NCI-H1417 treated with DMSO at 0.1 percent for 48 hours (cell line): ENCODE measurements at regions not wholly inside any gene's neighbourhood (a gene's known extent, or its start where the extent isn't known, plus 50 kb on each side); places are given as distances from the start of the nearest gene placed in this dataset.

Source experiments
- DNase-seq: peaks from one replicate; lab custom pipeline; 2025; lab: John Stamatoyannopoulos, UW

DNA sequence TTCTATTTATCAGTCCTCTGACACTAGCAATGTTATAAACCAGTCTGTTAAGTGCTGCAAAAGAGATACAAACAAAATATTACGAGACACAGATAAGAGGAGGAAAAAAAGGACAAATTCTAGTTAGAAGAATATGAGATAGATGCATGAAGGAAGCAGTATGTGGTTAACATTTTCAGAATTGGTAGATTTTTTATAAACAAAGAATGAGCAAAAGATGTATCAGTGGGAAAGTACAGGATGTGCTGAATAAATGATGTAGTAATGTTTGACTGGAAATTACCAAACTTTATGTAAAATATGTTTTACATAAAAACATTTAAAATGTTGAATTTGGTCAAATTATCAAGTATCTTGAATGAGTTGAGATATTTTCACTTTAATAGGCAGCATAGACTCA, 574.2 kb downstream of the NUF2 start:
- DNase-seq, result no peak

- DNase-seq, result no peak
Observed at GRCh38 chr1:163897412-163898155, 575.8 kb downstream of the NUF2 start.

DNA sequence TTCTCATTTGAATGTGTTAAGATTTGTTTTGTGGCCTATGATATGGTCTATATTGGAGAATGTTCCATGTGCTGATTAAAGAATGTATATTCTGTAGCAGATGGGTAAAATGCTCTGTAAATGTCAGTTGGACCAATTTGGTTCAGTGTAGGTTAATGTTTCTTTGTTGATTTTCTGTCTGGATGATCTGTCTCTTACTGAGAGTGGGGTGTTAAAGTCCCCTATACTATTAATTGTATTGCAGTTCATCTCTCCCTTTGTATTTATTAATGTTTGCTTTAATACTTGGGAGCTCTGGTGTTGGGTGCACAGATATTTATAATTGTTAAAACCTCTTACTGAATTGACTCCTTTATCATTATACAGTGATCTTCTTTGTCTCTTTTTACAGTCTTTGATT, 584.5 kb downstream of the NUF2 start:
- no peak for DNase-seq

- no peak for DNase-seq
Observed at GRCh38 chr1:163912170-163912884, 590.6 kb downstream of the NUF2 start.

DNA sequence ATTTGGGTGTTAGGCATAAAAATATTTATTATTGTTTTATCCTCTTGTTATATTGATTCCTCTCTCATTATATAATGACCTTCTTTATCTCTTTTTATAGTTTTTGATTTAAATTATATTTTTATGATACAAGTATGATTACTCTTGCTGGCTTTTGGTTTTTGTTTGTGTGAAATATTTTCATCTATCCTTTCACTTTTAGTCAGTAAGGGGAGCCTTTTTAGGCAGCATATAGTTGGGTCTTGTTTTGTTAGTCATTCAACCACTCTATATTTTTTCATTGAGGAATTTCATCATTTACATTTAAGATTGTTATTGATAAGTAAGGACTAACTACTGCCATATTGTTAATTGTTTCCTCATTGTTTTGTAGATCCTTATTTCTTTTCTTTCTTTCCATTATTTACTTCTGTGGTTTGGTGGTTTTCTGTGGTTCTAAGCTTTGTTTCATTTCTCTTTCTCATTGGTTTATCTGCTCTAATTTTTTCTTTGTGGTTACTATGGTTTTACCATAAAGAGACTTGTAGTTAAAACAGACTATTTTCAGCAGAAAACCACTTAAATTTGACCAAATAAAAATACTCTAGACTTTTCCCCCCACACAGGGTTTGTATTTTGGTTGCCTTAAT, 593.1 kb downstream of the NUF2 start:
- DNase-seq, result no peak

GRCh38 chr1:163922743-163923201, 601.0 kb downstream of the NUF2 start:
- DNase-seq, result no peak

DNA sequence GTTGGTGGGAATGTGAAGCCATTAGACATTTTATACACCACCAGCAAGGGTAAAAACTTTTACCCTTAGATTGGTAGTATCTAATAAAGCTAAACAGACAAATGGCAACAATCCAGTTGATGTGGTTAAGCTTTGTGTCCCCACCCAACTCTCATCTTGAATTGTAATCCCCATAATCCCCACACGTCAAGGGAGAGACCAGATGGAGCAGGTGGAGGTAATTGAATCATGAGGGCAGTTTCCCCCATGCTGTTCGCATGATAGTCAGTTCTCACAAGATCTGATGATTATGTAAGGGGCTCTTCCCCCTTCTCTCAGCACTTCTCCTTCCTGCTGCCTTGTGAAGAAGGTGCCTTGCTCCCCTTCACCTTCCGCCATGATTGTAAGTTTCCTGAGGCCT, 602.3 kb downstream of the NUF2 start:
- DNase-seq, result no peak

DNA sequence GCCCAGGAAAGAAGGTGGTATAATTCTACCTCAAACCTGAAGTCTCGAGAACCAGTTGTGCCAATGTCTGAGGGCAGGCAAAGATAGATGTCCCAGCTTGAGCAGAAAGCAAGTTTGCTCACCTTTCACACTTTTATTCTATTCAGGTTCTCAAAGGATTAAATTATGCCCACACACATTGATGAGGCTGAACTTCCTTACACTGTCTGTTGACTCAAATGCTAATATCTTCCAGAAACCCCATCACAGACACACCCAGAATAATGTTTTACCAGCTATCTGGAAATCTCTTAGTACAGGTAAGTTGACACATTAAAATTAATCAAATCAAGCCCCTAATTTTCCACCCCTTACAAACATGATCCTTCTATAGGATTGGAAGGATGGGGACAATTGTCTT, 605.7 kb downstream of the NUF2 start:
- DNase-seq, result no peak

- DNase-seq, result peak; percentile 6
Observed at GRCh38 chr1:163928069-163928468, 606.3 kb downstream of the NUF2 start.

GRCh38 chr1:163928651-163929050, 606.9 kb downstream of the NUF2 start:
- DNase-seq, result no peak

DNA sequence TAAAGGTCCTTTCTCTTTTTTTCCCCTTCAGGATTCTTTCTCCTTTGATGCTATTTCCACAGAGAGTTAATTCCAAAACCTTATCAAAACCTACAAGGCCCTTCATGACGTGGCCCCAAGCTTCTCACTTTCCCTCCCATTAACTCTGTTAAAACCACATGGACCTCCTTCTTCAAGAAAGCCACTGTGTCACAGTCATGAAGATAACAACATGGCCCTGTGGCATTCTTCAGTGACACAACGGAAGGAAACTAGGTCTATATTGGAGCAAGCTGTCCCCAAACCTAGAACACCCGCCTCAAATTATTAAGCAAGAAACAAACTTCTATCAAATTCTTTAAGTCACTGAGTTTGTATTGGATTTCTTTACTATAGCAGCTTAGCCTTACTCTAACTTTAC, 611.1 kb downstream of the NUF2 start:
- DNase-seq, result no peak

DNA sequence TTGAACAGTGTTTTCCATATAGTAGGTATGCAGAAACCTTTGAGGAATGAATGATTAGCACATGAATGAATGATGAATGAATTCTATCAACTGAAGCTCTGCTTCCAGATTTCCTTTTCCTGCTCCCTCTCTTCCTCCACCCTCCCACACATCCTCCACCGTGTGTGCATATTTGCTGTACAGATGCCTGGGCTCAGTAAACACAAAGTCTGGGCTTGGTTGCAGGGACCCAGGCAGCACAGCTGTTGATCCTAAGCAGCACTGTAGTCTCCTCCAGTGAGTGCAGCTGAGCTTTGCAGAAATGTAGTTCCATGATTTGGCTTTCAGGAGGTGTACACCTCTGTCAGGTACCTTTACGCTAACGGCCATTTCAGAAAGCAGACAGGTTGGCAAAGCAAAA, 611.7 kb downstream of the NUF2 start:
- DNase-seq, result no peak

- no peak for DNase-seq
Observed at GRCh38 chr1:163935738-163936374, 614.1 kb downstream of the NUF2 start.

GRCh38 chr1:163959622-163960021, 599.4 kb upstream of the PBX1 start:
- DNase-seq, result no peak

DNA sequence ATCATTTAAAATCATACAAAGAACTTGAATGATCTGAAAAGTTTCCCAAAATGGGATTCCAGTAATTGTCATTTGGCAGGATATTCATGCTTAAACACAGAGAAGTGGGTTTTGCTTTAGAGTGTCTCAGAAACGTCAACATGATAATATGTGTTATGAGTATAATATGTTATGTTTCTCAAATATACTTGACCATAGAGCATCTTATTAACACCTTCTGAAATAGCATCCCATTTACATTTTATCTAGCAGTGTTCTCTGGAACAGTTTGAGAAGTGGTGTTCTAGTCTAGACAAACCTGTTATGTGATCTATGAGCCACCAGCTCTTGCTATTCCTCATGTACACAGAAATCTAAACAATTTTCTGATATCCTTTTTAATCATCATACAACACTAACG, 588.8 kb upstream of the PBX1 start:
- DNase-seq, result no peak

- no peak for DNase-seq
Observed at GRCh38 chr1:163970699-163971098, 588.3 kb upstream of the PBX1 start.

DNA sequence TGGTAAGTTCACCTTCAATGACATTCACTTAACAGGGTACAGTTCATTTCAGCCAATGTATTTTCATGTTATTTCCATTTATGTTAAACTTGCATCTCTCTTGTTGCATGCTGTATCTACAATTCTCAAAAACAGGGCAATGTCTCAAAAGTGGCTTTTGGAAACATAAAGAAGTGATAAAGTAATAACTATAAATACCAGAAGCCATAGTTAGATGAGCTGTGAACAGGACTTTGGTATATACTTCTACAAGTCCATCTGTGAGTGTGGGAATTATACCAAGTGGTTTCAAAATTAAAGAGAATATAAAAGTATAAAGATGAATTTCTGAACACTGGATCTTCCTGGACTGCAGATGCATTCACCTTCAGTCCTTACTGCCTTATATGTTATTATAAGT, 585.4 kb upstream of the PBX1 start:
- DNase-seq, result no peak

DNA sequence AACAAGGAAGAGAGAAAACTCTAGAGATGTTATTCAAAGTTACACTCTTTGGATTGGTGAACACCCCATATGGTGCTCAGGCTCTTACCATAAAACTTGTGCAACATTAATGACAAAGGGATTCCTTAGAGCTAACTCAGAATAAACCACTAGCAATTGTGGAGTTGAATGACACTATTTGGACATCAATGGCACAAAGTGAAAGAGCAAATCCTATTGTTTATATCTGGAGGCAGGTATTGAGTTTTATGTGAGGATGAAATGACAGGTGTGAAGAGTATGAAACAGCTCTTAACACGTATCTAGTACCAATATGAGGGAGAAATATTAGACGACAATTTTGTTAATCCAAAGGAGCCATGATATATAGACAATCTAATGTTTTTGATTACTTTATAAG, 584.9 kb upstream of the PBX1 start:
- no peak for DNase-seq

DNA sequence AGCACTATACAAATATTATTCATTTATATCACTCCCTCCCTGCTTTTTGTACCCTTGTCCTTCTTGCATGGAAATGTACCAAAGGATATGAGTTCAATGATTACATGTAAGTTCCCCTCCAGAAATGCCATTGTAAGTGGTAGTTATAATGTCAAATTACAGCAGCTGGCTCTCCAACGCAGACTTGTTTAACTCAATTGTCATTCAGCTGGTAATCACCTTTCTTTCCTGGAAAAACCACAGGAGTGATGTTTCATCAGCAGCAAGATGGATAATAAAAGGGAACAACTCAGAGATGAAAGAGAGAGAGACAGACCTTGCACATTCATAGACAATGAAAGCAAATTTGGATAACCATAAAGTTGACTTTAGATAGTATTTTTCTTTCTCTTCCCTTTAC, 578.6 kb upstream of the PBX1 start:
- peak; percentile 52 for DNase-seq

- DNase-seq, result no peak
Observed at GRCh38 chr1:163981500-163982030, 577.4 kb upstream of the PBX1 start.

DNA sequence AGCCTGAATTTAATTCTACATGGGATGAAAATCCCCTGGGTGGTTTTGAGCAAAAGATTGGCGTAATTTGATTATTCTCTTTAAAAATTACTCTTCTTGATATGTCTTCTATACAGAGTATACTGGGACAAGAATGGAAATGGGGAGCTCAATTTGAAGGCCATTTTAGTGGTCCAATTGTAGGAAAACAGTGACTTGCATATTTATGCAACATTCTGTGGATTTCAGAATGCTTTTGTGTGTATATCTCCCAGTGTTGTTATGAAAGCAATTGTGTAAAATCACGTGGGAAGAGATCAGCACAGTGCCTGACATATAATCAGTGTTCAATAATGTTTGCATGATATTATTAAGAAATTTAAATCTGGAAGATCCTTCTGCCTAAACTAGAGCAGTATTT, 575.9 kb upstream of the PBX1 start:
- no peak for DNase-seq

- no peak for DNase-seq
Observed at GRCh38 chr1:163985700-163986099, 573.3 kb upstream of the PBX1 start.
